H9 (cell line): ENCODE measurements at regions not wholly inside any gene's neighbourhood (a gene's known extent, or its start where the extent isn't known, plus 50 kb on each side); places are given as distances from the start of the nearest gene placed in this dataset.

ENCODE experiments used
- DNase-seq: peaks from one replicate; pipeline ENCODE4 v3.0.0-alpha.2; 2017
- H2AFZ ChIP-seq: one replicate; pipeline ENCODE4 v1.6.1; 2013; ENCODE audit warnings: mild to moderate bottlenecking, low read length, control low read depth, moderate library complexity
- H2AK5ac ChIP-seq: 2 replicates; pipeline ENCODE4 v1.6.1; 2013; ENCODE audit warnings: low read length, control low read depth, mixed read lengths; ENCODE audit not compliant: insufficient read length
- H2BK120ac ChIP-seq: one replicate; pipeline ENCODE4 v1.6.1; 2013; ENCODE audit warnings: low read depth, mild to moderate bottlenecking, low read length, control low read depth, inconsistent platforms; ENCODE audit not compliant: poor library complexity, severe bottlenecking
- H2BK12ac ChIP-seq: 2 replicates; pipeline ENCODE4 v1.6.1; 2013; ENCODE audit warnings: low read length, control low read depth, mixed read lengths, low read depth; ENCODE audit not compliant: insufficient read length
- H2BK15ac ChIP-seq: 2 replicates; pipeline ENCODE4 v1.6.1; 2013; ENCODE audit warnings: low read depth, low read length, control low read depth
- H2BK20ac ChIP-seq: one replicate; pipeline ENCODE4 v1.6.1; 2013; ENCODE audit warnings: low read depth, mild to moderate bottlenecking, low read length, control low read depth, inconsistent platforms; ENCODE audit not compliant: poor library complexity, severe bottlenecking
- H2BK5ac ChIP-seq: 2 replicates; pipeline ENCODE4 v1.6.1; 2013; ENCODE audit warnings: low read length, control low read depth, mixed read lengths; ENCODE audit not compliant: insufficient read length
- H3K14ac ChIP-seq: 2 replicates; pipeline ENCODE4 v1.6.1; 2013; ENCODE audit warnings: low read length, control low read depth; ENCODE audit not compliant: insufficient read depth
- H3K18ac ChIP-seq: 2 replicates; pipeline ENCODE4 v1.6.1; 2013; ENCODE audit warnings: low read depth, mild to moderate bottlenecking, mixed read lengths, low read length, control low read depth; ENCODE audit not compliant: insufficient read length
- H3K23ac ChIP-seq: 2 replicates; pipeline ENCODE4 v1.6.1; 2013; ENCODE audit warnings: low read length, control low read depth, mixed read lengths, low read depth; ENCODE audit not compliant: insufficient read length
- H3K23me2 ChIP-seq: 2 replicates; pipeline ENCODE4 v1.6.1; 2013; ENCODE audit warnings: low read depth, mild to moderate bottlenecking, mixed read lengths, low read length, control low read depth; ENCODE audit not compliant: insufficient read length, poor library complexity, severe bottlenecking
- H3K27ac ChIP-seq: 2 replicates; pipeline ENCODE4 v1.5.1; 2013; ENCODE audit warnings: low read length, control low read depth, mixed read lengths, low read depth; ENCODE audit not compliant: insufficient read length
- H3K27me3 ChIP-seq: 2 replicates; pipeline ENCODE4 v1.6.1; 2013; ENCODE audit warnings: low read length, control low read depth, inconsistent platforms; ENCODE audit not compliant: insufficient read depth
- H3K4ac ChIP-seq: 2 replicates; pipeline ENCODE4 v1.6.1; 2013; ENCODE audit warnings: low read depth, mild to moderate bottlenecking, control low read depth, inconsistent platforms, low read length, moderate library complexity
- H3K4me1 ChIP-seq: 2 replicates; pipeline ENCODE4 v1.6.1; 2013; ENCODE audit warnings: low read length, control low read depth, inconsistent platforms; ENCODE audit not compliant: insufficient read depth
- H3K4me2 ChIP-seq: 2 replicates; pipeline ENCODE4 v1.6.1; 2013; ENCODE audit warnings: low read length, control low read depth, mixed read lengths; ENCODE audit not compliant: insufficient read length, insufficient read depth
- H3K56ac ChIP-seq: 2 replicates; pipeline ENCODE4 v1.6.1; 2013; ENCODE audit warnings: low read depth, mild to moderate bottlenecking, mixed read lengths, low read length, control low read depth; ENCODE audit not compliant: insufficient read length
- H3K79me1 ChIP-seq: 2 replicates; pipeline ENCODE4 v1.6.1; 2013; ENCODE audit warnings: low read depth, mild to moderate bottlenecking, moderate library complexity, low read length, control low read depth, inconsistent platforms; ENCODE audit not compliant: insufficient read depth, poor library complexity, severe bottlenecking
- H3K79me2 ChIP-seq: 2 replicates; pipeline ENCODE4 v1.6.1; 2013; ENCODE audit warnings: low read length, control low read depth, inconsistent platforms; ENCODE audit not compliant: insufficient read depth
- H3K9ac ChIP-seq: 2 replicates; pipeline ENCODE4 v1.6.1; 2013; ENCODE audit warnings: low read length, control low read depth, mixed read lengths; ENCODE audit not compliant: insufficient read length; ENCODE audit errors: extremely low read depth
- H3K9me3 ChIP-seq: one replicate; pipeline ENCODE4 v1.6.1; 2013; ENCODE audit warnings: low read depth, low read length, inconsistent platforms; ENCODE audit not compliant: control insufficient read depth
- H3T11ph ChIP-seq: one replicate; pipeline ENCODE4 v1.6.1; 2013; ENCODE audit warnings: mild to moderate bottlenecking, low read length, control low read depth, inconsistent platforms
- H4K20me1 ChIP-seq: one replicate; pipeline ENCODE4 v1.6.1; 2013; ENCODE audit not compliant: control insufficient read depth, insufficient read length, insufficient read depth
- H4K5ac ChIP-seq: 2 replicates; pipeline ENCODE4 v1.6.1; 2013; ENCODE audit warnings: low read depth, mild to moderate bottlenecking, mixed read lengths, low read length, control low read depth; ENCODE audit not compliant: insufficient read length
- H4K8ac ChIP-seq: replicated peaks from 2 replicates; pipeline ENCODE4 v1.6.1; 2013; ENCODE audit warnings: low read length, control low read depth, mixed read lengths, low read depth; ENCODE audit not compliant: insufficient read length
- H4K91ac ChIP-seq: 2 replicates; pipeline ENCODE4 v1.6.1; 2013; ENCODE audit warnings: low read depth, mild to moderate bottlenecking, moderate library complexity, mixed read lengths, low read length, control low read depth; ENCODE audit not compliant: insufficient read length
- H3K27ac Mint-ChIP-seq, 3 experiments: 2 replicates in 2 of 3; 3 replicates in 1 of 3; pipeline ENCODE4 v1.8.0; 2020 to 2021; ENCODE audit warnings: mixed read lengths in 3 of 3, mild to moderate bottlenecking in 1 of 3, moderate library complexity in 1 of 3
- H3K27me3 Mint-ChIP-seq: 2 replicates; pipeline ENCODE4 v1.8.0; 2021; ENCODE audit warnings: low read depth, mild to moderate bottlenecking, moderate library complexity, mixed read lengths
- H3K36me3 Mint-ChIP-seq, 3 experiments: 2 replicates in 2 of 3; 3 replicates in 1 of 3; pipeline ENCODE4 v1.8.0; 2020 to 2021; ENCODE audit warnings: low read depth in 3 of 3, mixed read lengths in 3 of 3; ENCODE audit not compliant: insufficient read depth in 1 of 3
- H3K4me1 Mint-ChIP-seq, 2 experiments: 2 replicates each; pipeline ENCODE4 v1.8.0; 2020; ENCODE audit warnings: mixed read lengths in 2 of 2
- H3K4me3 Mint-ChIP-seq, 2 experiments: 2 replicates in 1 of 2; 3 replicates in 1 of 2; pipeline ENCODE4 v1.8.0; 2020 to 2021; ENCODE audit warnings: mild to moderate bottlenecking in 2 of 2, mixed read lengths in 2 of 2, moderate library complexity in 1 of 2
- H3K9me3 Mint-ChIP-seq, 2 experiments: 2 replicates in 1 of 2; 3 replicates in 1 of 2; pipeline ENCODE4 v1.8.0; 2020; ENCODE audit warnings: mild to moderate bottlenecking in 2 of 2, mixed read lengths in 2 of 2, moderate library complexity in 1 of 2
- WGBS: extraction: QIAGEN DNeasy Blood & Tissue Kit; methylation state at CpG from one replicate; pipeline ENCODE4 v1.1.7; 2013; ENCODE audit warnings: missing lambda C conversion rate, low lambda C conversion rate, mixed read lengths; ENCODE audit not compliant: insufficient read length; ENCODE audit errors: extremely low coverage; 5-methylcytosine and 5-hydroxymethylcytosine counted together
- TF ChIP-seq, protein P1 (sequence below): fragments of 200-600 bp; sonication (generic); conservative IDR thresholded peaks from 3 replicates; pipeline ENCODE4 v1.8.0; 2021; ENCODE audit warnings: antibody characterized with exemption, mild to moderate bottlenecking

GRCh38 chr7:67616517-67616916 is 619.9 kb downstream of the TYW1 start:
- H3K4me3 Mint-ChIP-seq, result no peak overlapping the region
- Histone ChIP-seq H2BK120ac (no peak overlapping the region), H4K8ac (no peak overlapping the region), H2AFZ (no peak overlapping the region), H3K4me2 (no peak overlapping the region), H3K14ac (no peak overlapping the region), H2BK5ac (no peak overlapping the region), H2AK5ac (no peak overlapping the region), H3T11ph (no peak overlapping the region), H3K79me1 (no peaks in the 10 kb centered on the region), H3K27ac (no peak overlapping the region), H3K9ac (no peak overlapping the region), H4K5ac (no peak overlapping the region), H4K20me1 (no peaks in the 10 kb centered on the region), H3K56ac (no peak overlapping the region), H3K27me3 (no peaks in the 10 kb centered on the region), H3K23me2 (no peaks in the 10 kb centered on the region), H2BK20ac (no peak overlapping the region), H3K23ac (no peak overlapping the region), H2BK15ac (no peak overlapping the region), H3K9me3 (no peaks in the 10 kb centered on the region), H3K18ac (no peak overlapping the region), H2BK12ac (no peak overlapping the region), H4K91ac (no peak overlapping the region), H3K79me2 (no peaks in the 10 kb centered on the region), H3K4me1 (no peaks in the 10 kb centered on the region; the same call in 1 of the 2 replicates), H3K4ac (no peak overlapping the region)
- H3K27me3 Mint-ChIP-seq, result peaks cover 23% of the 10 kb centered on the region
- peaks cover 25 to 30% of the 10 kb centered on the region in 2 experiments for H3K4me1 Mint-ChIP-seq
- no peak for DNase-seq
- TF ChIP-seq, protein P1, sequence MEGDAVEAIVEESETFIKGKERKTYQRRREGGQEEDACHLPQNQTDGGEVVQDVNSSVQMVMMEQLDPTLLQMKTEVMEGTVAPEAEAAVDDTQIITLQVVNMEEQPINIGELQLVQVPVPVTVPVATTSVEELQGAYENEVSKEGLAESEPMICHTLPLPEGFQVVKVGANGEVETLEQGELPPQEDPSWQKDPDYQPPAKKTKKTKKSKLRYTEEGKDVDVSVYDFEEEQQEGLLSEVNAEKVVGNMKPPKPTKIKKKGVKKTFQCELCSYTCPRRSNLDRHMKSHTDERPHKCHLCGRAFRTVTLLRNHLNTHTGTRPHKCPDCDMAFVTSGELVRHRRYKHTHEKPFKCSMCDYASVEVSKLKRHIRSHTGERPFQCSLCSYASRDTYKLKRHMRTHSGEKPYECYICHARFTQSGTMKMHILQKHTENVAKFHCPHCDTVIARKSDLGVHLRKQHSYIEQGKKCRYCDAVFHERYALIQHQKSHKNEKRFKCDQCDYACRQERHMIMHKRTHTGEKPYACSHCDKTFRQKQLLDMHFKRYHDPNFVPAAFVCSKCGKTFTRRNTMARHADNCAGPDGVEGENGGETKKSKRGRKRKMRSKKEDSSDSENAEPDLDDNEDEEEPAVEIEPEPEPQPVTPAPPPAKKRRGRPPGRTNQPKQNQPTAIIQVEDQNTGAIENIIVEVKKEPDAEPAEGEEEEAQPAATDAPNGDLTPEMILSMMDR, result no peak
- H3K9me3 Mint-ChIP-seq, result peaks cover 0 to 10% of the 10 kb centered on the region in 2 experiments; a peak in 3 of 5 replicates
- peaks cover 0 to 4% (median 0%) of the 10 kb centered on the region in 3 experiments; a peak in 1 of 7 replicates for H3K36me3 Mint-ChIP-seq
- no CpG with 5 or more reads among the region's 7 CpGs for WGBS
- H3K27ac Mint-ChIP-seq, result no peak overlapping the region
